HEK293T (cell line): ENCODE measurements at regions not wholly inside any gene's neighbourhood (a gene's known extent, or its start where the extent isn't known, plus 50 kb on each side); places are given as distances from the start of the nearest gene placed in this dataset.

Experiments
- BHLHE40 ChIP-seq: fragments of 450-650 bp; IDR thresholded peaks from 2 replicates; pipeline ENCODE4 v1.6.1; 2016; ENCODE audit warnings: mild to moderate bottlenecking, moderate library complexity, borderline replicate concordance
- FOXA1 ChIP-seq: fragments of 450-650 bp; IDR thresholded peaks from 2 replicates; pipeline ENCODE4 v1.6.1; 2016; ENCODE audit warnings: mild to moderate bottlenecking
- FOXM1 ChIP-seq: fragments of 450-650 bp; IDR thresholded peaks from 2 replicates; pipeline ENCODE4 v1.6.1; 2017; ENCODE audit warnings: mild to moderate bottlenecking, borderline replicate concordance
- HDGF ChIP-seq: fragments of 450-650 bp; IDR thresholded peaks from 2 replicates; pipeline ENCODE4 v1.6.1; 2017; ENCODE audit warnings: antibody characterized with exemption, borderline replicate concordance
- L3MBTL2 ChIP-seq: fragments of 450-650 bp; conservative IDR thresholded peaks from 2 replicates; pipeline ENCODE4 v1.6.1; 2016; ENCODE audit warnings: mild to moderate bottlenecking
- LEF1 ChIP-seq: fragments of 450-650 bp; IDR thresholded peaks from 2 replicates; pipeline ENCODE4 v1.6.1; 2017; ENCODE audit warnings: mild to moderate bottlenecking, borderline replicate concordance
- NFRKB ChIP-seq: fragments of 450-650 bp; IDR thresholded peaks from 2 replicates; pipeline ENCODE4 v1.6.1; 2016; ENCODE audit warnings: mild to moderate bottlenecking, moderate library complexity
- PKNOX1 ChIP-seq: fragments of 450-650 bp; IDR thresholded peaks from 2 replicates; pipeline ENCODE4 v1.6.1; 2016
- SP1 ChIP-seq: fragments of 450-650 bp; IDR thresholded peaks from 2 replicates; pipeline ENCODE4 v1.6.1; 2017
- SUZ12 ChIP-seq: fragments of 450-650 bp; IDR thresholded peaks from 2 replicates; pipeline ENCODE4 v1.6.1; 2016; ENCODE audit warnings: mild to moderate bottlenecking
- TARDBP ChIP-seq: fragments of 450-650 bp; IDR thresholded peaks from 2 replicates; pipeline ENCODE4 v1.6.1; 2016
- ZNF384 ChIP-seq: fragments of 450-650 bp; IDR thresholded peaks from 2 replicates; pipeline ENCODE4 v1.6.1; 2016

DNA sequence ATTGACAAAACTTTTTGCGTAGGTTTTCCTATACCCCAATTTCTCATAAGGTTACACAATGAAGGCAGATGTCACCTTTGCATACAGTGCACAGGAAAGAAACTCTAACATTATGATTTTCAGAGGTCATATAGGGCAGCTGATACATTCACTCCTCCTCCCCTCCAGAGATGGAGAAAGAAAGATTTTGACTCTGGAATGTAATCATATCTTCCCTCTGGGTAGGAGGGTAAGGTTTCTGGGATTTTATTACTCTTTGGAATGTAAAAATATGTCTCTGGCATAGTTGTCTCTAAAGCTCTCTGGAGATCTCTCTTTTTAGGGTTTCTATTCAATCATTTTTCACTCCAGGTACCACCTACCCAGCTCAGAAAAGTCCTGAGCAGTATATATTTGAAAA is 398.3 kb downstream of the GPD2 start:
- TF ChIP-seq HDGF (no peak), TARDBP (no peak), SP1 (no peak), ZNF384 (no peak), LEF1 (no peak), FOXA1 (no peak), BHLHE40 (no peak), SUZ12 (no peak), FOXM1 (no peak), PKNOX1 (no peak), L3MBTL2 (no peak), NFRKB (no peak)
